Loucy (cell line): ENCODE measurements at regions not wholly inside any gene's neighbourhood (a gene's known extent, or its start where the extent isn't known, plus 50 kb on each side); places are given as distances from the start of the nearest gene placed in this dataset.

Source experiments
- H2AFZ ChIP-seq: fragments of 200-600 bp; sonication (generic); 2 replicates; pipeline ENCODE4 v1.6.0; 2016; ENCODE audit warnings: antibody characterized with exemption, mild to moderate bottlenecking, low read length, moderate library complexity
- H3F3A ChIP-seq: fragments of 200-600 bp; 2 replicates; pipeline ENCODE4 v1.6.0; 2016; ENCODE audit warnings: antibody characterized with exemption, low read depth, mild to moderate bottlenecking
- H3K27me3 ChIP-seq: fragments of 200-600 bp; sonication (generic); 2 replicates; pipeline ENCODE4 v1.6.1; 2014; ENCODE audit warnings: low read length, mild to moderate bottlenecking; ENCODE audit not compliant: insufficient read depth, poor library complexity, severe bottlenecking
- H3K36me3 ChIP-seq: fragments of 200-600 bp; sonication (generic); 2 replicates; pipeline ENCODE4 v1.6.1; 2016; ENCODE audit warnings: low read length; ENCODE audit not compliant: insufficient read depth
- H3K4me1 ChIP-seq: fragments of 200-600 bp; sonication (generic); 2 replicates; pipeline ENCODE4 v1.5.1; 2014; ENCODE audit warnings: low read length, mild to moderate bottlenecking; ENCODE audit not compliant: insufficient read depth, poor library complexity, severe bottlenecking
- H3K4me2 ChIP-seq: fragments of 200-600 bp; sonication (generic); 2 replicates; pipeline ENCODE4 v1.6.0; 2014; ENCODE audit warnings: antibody characterized with exemption, low read length, low read depth, mild to moderate bottlenecking; ENCODE audit not compliant: poor library complexity, severe bottlenecking
- H3K4me3 ChIP-seq: fragments of 200-600 bp; sonication (generic); 2 replicates; pipeline ENCODE4 v1.5.1; 2014; ENCODE audit warnings: low read length, mild to moderate bottlenecking, mixed read lengths; ENCODE audit not compliant: poor library complexity, severe bottlenecking
- H3K79me2 ChIP-seq: fragments of 200-600 bp; sonication (generic); 2 replicates; pipeline ENCODE4 v1.6.1; 2014; ENCODE audit warnings: low read length; ENCODE audit not compliant: insufficient read depth
- H3K9ac ChIP-seq: fragments of 200-600 bp; sonication (generic); 2 replicates; pipeline ENCODE4 v1.6.0; 2014; ENCODE audit warnings: mild to moderate bottlenecking, low read depth, low read length, moderate library complexity; ENCODE audit not compliant: poor library complexity, severe bottlenecking
- H3K9me2 ChIP-seq: fragments of 200-600 bp; sonication (generic); replicated peaks from 2 replicates; pipeline ENCODE4 v1.6.1; 2016; ENCODE audit warnings: low read depth, low read length, mixed read lengths
- H3K9me3 ChIP-seq: fragments of 200-600 bp; sonication (generic); 2 replicates; pipeline ENCODE4 v1.6.1; 2014; ENCODE audit warnings: mild to moderate bottlenecking, antibody characterized with exemption, low read length, low read depth; ENCODE audit not compliant: insufficient read depth
- H4K20me1 ChIP-seq: fragments of 200-600 bp; sonication (generic); 2 replicates; pipeline ENCODE4 v1.6.0; 2014; ENCODE audit warnings: antibody characterized with exemption, low read length, mild to moderate bottlenecking; ENCODE audit not compliant: insufficient read depth, poor library complexity, severe bottlenecking
- EZH2phosphoT487 ChIP-seq: fragments of 200-600 bp; IDR thresholded peaks from 2 replicates; pipeline ENCODE4 v1.6.1; 2018; ENCODE audit warnings: antibody characterized with exemption, mild to moderate bottlenecking, moderate library complexity, borderline replicate concordance
- TF ChIP-seq, protein P1 (sequence below): fragments of 200-600 bp; sonication (generic); conservative IDR thresholded peaks from 2 replicates; pipeline ENCODE4 v1.5.1; 2014; ENCODE audit warnings: mild to moderate bottlenecking, antibody characterized with exemption, low read length

GRCh38 chr4:189355590-189355989 is 585.1 kb upstream of the FRG1 start:
- Histone ChIP-seq H3K9me3 (no peaks in the 10 kb centered on the region), H4K20me1 (no peaks in the 10 kb centered on the region), H3K4me1 (no peaks in the 10 kb centered on the region), H3K27me3 (no peaks in the 10 kb centered on the region), H2AFZ (no peak overlapping the region), H3K36me3 (no peaks in the 10 kb centered on the region), H3K79me2 (no peaks in the 10 kb centered on the region), H3K9ac (no peak overlapping the region), H3K4me2 (no peak overlapping the region), H3K9me2 (no peaks in the 10 kb centered on the region), H3K4me3 (no peak overlapping the region), H3F3A (no peaks in the 10 kb centered on the region)
- no peak for TF ChIP-seq EZH2phosphoT487
- TF ChIP-seq, protein P1, sequence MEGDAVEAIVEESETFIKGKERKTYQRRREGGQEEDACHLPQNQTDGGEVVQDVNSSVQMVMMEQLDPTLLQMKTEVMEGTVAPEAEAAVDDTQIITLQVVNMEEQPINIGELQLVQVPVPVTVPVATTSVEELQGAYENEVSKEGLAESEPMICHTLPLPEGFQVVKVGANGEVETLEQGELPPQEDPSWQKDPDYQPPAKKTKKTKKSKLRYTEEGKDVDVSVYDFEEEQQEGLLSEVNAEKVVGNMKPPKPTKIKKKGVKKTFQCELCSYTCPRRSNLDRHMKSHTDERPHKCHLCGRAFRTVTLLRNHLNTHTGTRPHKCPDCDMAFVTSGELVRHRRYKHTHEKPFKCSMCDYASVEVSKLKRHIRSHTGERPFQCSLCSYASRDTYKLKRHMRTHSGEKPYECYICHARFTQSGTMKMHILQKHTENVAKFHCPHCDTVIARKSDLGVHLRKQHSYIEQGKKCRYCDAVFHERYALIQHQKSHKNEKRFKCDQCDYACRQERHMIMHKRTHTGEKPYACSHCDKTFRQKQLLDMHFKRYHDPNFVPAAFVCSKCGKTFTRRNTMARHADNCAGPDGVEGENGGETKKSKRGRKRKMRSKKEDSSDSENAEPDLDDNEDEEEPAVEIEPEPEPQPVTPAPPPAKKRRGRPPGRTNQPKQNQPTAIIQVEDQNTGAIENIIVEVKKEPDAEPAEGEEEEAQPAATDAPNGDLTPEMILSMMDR, result no peak

DNA sequence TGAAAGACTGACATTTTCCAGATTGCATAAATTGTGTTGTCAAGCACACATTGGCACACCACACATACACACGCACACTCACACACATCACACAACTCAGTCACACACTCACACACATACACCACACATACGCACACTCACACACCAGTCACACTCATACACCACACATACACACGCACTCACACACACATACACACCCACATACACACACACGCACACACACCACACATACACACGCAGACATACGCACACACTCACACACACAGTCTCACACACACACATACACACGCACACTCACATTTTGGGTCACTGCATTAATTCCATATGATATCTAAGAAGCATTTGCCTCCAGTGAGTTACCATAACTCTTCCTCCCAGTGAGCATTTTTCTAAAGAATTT is 578.3 kb upstream of the FRG1 start:
- TF ChIP-seq EZH2phosphoT487, result no peak
- TF ChIP-seq, protein P1, result no peak
- no peaks in the 10 kb centered on the region for H3K9me2 ChIP-seq
- H2AFZ ChIP-seq, result no peak overlapping the region
- H4K20me1 ChIP-seq, result no peaks in the 10 kb centered on the region
- no peaks in the 10 kb centered on the region for H3K9me3 ChIP-seq
- H3K4me1 ChIP-seq, result no peaks in the 10 kb centered on the region
- H3K79me2 ChIP-seq, result no peaks in the 10 kb centered on the region
- H3K9ac ChIP-seq, result no peak overlapping the region
- H3K27me3 ChIP-seq, result no peaks in the 10 kb centered on the region
- H3K36me3 ChIP-seq, result no peaks in the 10 kb centered on the region
- H3F3A ChIP-seq, result no peaks in the 10 kb centered on the region
- H3K4me3 ChIP-seq, result no peak overlapping the region
- H3K4me2 ChIP-seq, result no peak overlapping the region

DNA sequence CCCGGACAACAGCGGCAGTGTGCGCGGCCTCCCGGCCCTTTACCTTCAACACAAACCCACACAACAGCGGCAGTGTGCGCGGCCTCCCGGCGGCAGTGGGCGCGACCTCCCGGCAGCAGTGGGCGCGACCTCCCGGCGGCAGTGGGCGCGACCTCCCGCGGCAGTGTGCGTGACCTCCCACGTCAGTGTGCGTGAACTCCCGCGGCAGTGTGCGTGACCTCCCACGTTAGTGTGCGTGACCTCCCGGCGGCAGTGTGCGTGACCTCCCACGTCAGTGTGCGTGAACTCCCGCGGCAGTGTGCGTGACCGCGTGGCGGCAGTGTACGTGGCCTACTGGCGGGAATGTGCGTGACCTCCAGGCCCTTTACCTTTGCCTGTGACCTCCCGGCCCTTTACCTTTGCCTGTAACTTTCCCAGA is 576.6 kb upstream of the FRG1 start:
- Histone ChIP-seq H3K4me2 (no peak overlapping the region), H3K9ac (no peak overlapping the region), H4K20me1 (no peaks in the 10 kb centered on the region), H3K4me1 (no peaks in the 10 kb centered on the region), H3K36me3 (no peaks in the 10 kb centered on the region), H2AFZ (no peak overlapping the region), H3K79me2 (no peaks in the 10 kb centered on the region), H3K9me3 (no peaks in the 10 kb centered on the region), H3K27me3 (no peaks in the 10 kb centered on the region), H3K9me2 (no peaks in the 10 kb centered on the region), H3K4me3 (no peak overlapping the region), H3F3A (no peaks in the 10 kb centered on the region)
- TF ChIP-seq, protein P1, result no peak
- no peak for TF ChIP-seq EZH2phosphoT487
